Body of pancreas (tissue), 4 donors: ENCODE measurements at regions not wholly inside any gene's neighbourhood (a gene's known extent, or its start where the extent isn't known, plus 50 kb on each side); places are given as distances from the start of the nearest gene placed in this dataset.

Experiments
- ATAC-seq: fragments of 150-250 bp; one replicate; pipeline ENCODE4 v1.9.1; 2016
- DNase-seq, 4 donors: peaks; one replicate each; pipeline ENCODE4 v3.0.0-alpha.2; 2019
- H3K27ac ChIP-seq, 4 donors: fragments of 200-600 bp; sonication (generic); 1 replicate in 3 of 4; 2 replicates in 1 of 4; pipeline versions ENCODE4 v1.5.1 to v1.6.1; 2016 to 2019; ENCODE audit warnings: mild to moderate bottlenecking in 1 of 4, mixed read lengths in 1 of 4, moderate library complexity in 1 of 4
- H3K27me3 ChIP-seq, 2 donors: fragments of 200-600 bp; sonication (generic); one replicate each; pipeline ENCODE4 v1.6.0; 2016; ENCODE audit warnings: mild to moderate bottlenecking in 1 of 2
- H3K36me3 ChIP-seq, 2 donors: fragments of 200-600 bp; sonication (generic); replicated peaks in 1 of 2; 2 replicates each; pipeline ENCODE4 v1.5.1; 2016; ENCODE audit warnings: low read depth in 2 of 2; ENCODE audit not compliant: insufficient read depth in 1 of 2
- H3K4me1 ChIP-seq: fragments of 200-600 bp; sonication (generic); one replicate; pipeline ENCODE4 v1.6.0; 2016
- H3K4me3 ChIP-seq, 2 donors: fragments of 200-600 bp; sonication (generic); 1 replicate in 1 of 2; 2 replicates in 1 of 2; pipeline ENCODE4 v1.5.1; 2016 to 2019
- H3K9me3 ChIP-seq, 3 donors: fragments of 200-600 bp; sonication (generic); 1 replicate in 2 of 3; 2 replicates in 1 of 3; pipeline ENCODE4 v1.5.1; 2016
- POLR2A ChIP-seq, 3 donors: fragments of 450-650 bp; IDR thresholded peaks; one replicate each; pipeline ENCODE4 v1.6.1; 2016; ENCODE audit warnings: antibody characterized with exemption in 3 of 3, mild to moderate bottlenecking in 2 of 3
- WGBS, 2 donors: methylation state at CpG; one replicate each; pipeline ENCODE4 v1.1.5; 2017; 5-methylcytosine and 5-hydroxymethylcytosine counted together
- intact Hi-C: fragments of 100-400 bp; cut with DNase I; formaldehyde crosslinking; loops from one replicate; pipeline ENCODE4 v1.15.1; 2023
- TF ChIP-seq, protein P1 (sequence below), 7 experiments: fragments of 450-650 bp in 4 of 7; fragments of 200-600 bp in 3 of 7; sonication (generic) in 3 of 7; IDR thresholded peaks; one replicate each; pipeline ENCODE4 v1.5.1; 2016 to 2019; ENCODE audit warnings: antibody characterized with exemption in 7 of 7

DNA sequence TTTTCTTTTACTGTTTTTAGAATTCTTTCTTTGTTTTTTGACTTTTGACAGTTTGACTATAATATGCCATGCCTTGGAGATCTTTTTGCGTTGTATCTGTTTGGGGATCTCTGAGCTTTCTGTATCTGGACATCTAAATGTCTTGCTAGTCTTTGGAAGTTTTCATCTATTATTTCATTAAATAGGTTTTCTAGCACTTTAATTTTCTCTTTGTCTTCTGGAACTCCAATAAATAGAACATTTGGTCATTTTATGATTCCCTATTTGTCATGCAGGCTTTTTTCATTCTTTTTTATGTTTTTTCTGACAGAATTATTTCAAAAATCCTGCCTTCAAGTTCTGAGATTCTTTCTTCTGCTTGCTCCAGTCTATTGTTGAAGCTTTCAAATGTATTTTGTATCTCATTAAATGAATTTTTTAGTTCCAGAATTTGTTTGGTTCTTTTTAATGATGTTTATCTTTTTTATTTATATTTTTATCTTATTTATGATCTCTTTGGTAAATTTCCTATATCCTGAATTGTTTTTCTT is 201.4 kb downstream of the CHD9NB start:
- intact Hi-C loops: no loop called here
- DNase-seq (no peak), ATAC-seq (no peak)
- peaks cover 0 to 8% (median 0%) of the 10 kb centered on the region in 3 donors for H3K9me3 ChIP-seq
- no peak overlapping the region for H3K4me3 ChIP-seq
- H3K27ac ChIP-seq: no peak overlapping the region
- H3K36me3 ChIP-seq: no peaks in the 10 kb centered on the region
- no peak for TF ChIP-seq POLR2A (IDR thresholded peaks at IDR 0.05)
- TF ChIP-seq, protein P1, sequence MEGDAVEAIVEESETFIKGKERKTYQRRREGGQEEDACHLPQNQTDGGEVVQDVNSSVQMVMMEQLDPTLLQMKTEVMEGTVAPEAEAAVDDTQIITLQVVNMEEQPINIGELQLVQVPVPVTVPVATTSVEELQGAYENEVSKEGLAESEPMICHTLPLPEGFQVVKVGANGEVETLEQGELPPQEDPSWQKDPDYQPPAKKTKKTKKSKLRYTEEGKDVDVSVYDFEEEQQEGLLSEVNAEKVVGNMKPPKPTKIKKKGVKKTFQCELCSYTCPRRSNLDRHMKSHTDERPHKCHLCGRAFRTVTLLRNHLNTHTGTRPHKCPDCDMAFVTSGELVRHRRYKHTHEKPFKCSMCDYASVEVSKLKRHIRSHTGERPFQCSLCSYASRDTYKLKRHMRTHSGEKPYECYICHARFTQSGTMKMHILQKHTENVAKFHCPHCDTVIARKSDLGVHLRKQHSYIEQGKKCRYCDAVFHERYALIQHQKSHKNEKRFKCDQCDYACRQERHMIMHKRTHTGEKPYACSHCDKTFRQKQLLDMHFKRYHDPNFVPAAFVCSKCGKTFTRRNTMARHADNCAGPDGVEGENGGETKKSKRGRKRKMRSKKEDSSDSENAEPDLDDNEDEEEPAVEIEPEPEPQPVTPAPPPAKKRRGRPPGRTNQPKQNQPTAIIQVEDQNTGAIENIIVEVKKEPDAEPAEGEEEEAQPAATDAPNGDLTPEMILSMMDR (IDR thresholded peaks at IDR 0.05): no peak
- 0 to 89% methylated on average over 1 of the region's 1 CpG for WGBS, 2 donors
- no peaks in the 10 kb centered on the region for H3K27me3 ChIP-seq
- H3K4me1 ChIP-seq: no peaks in the 10 kb centered on the region

DNA sequence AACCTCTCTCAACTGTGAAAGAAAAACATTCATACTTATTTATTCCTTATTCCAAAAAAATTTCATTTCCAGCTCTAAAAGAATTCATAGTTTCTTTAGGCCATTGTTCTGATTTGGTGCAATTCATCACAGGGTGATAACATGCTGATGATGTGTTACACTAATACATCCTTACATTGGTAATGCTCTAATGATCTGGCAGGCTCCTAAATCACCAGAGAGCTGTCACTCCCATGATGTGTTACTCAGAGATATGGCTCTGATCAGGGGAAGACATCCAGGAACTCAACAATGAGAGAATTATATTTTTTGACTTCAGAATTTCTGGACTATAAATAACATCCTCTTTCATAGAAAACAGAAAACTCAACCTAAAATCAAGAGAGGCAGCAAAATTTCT is 209.3 kb downstream of the CHD9NB start:
- Histone ChIP-seq H3K27ac (no peak overlapping the region), H3K4me1 (no peaks in the 10 kb centered on the region), H3K9me3 (no peaks in the 10 kb centered on the region), H3K4me3 (no peak overlapping the region), H3K36me3 (no peaks in the 10 kb centered on the region), H3K27me3 (no peaks in the 10 kb centered on the region)
- ATAC-seq (no peak), DNase-seq (no peak)
- no peak for TF ChIP-seq POLR2A (IDR thresholded peaks at IDR 0.05)
- TF ChIP-seq, protein P1 (IDR thresholded peaks at IDR 0.05): no peak
- intact Hi-C loops: no loop called here

DNA sequence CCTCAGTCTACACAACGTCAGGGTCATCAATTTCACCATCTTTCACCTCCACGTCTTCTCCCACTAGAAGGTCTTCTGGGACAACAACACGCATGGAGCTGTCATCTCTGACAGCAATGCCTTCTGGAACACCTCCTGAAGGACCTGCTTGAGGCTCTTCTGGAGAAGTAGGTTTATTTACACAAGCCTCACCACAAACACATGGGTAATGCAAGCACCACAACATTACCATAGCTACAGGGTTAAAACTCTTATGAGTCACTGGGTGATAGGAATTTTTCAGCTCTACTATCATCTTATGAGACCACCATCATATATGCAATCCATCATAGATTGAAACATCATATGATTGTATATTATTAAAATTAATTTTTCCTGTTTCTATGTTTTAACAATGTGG is 215.4 kb downstream of the CHD9NB start:
- intact Hi-C loops: no loop called here
- no peak for TF ChIP-seq POLR2A (IDR thresholded peaks at IDR 0.05)
- TF ChIP-seq, protein P1 (IDR thresholded peaks at IDR 0.05): no peak
- Histone ChIP-seq H3K27me3 (no peaks in the 10 kb centered on the region), H3K27ac (no peak overlapping the region), H3K4me1 (no peaks in the 10 kb centered on the region), H3K36me3 (no peaks in the 10 kb centered on the region), H3K4me3 (no peak overlapping the region), H3K9me3 (no peaks in the 10 kb centered on the region)
- DNase-seq (no peak), ATAC-seq (no peak)
- WGBS, 2 donors: 42 to 49% methylated on average over 3 of the region's 3 CpGs

DNA sequence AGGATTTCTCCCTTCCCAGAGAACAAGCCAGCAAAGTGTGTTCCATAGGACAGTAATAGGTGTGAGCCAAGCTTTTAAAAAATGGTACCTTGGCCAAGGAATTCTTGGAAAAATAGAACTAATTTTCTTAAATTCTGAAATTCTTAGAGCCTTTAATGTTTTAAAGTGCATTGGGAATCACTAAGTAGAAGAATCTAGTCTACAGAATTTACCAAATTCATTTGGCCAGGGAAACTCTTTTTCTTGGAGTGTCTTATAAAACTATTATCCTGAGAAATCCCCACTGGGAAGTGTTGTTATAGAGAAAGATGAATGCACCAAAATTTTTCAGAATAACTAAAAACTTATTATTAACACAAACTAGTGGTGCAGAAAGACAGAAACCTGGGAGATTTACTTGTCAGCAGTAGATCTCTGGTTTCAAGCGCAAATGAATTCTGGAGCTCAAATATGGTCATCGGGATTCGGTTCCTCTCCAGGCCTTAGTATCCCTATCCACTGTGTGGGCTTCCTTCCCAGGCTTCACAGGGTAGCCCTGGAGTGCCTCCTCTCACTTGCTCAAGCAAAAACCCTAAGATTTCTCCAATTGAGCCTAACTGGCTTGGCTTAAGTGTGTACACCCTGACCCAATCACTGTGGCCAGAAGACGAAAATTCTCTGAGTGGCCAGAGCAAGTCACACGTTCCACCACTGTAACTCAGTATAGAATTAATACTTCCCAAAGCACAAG is 217.8 kb downstream of the CHD9NB start:
- intact Hi-C loops: no loop called here
- no peaks in the 10 kb centered on the region for H3K4me1 ChIP-seq
- no peak for ATAC-seq
- 73 to 78% methylated on average over 5 of the region's 5 CpGs for WGBS, 2 donors
- no peaks in the 10 kb centered on the region for H3K27me3 ChIP-seq
- no peaks in the 10 kb centered on the region for H3K36me3 ChIP-seq
- H3K27ac ChIP-seq: no peak overlapping the region
- TF ChIP-seq, protein P1 (IDR thresholded peaks at IDR 0.05): no peak
- TF ChIP-seq POLR2A (IDR thresholded peaks at IDR 0.05): no peak
- DNase-seq: no peak
- no peak overlapping the region for H3K4me3 ChIP-seq
- H3K9me3 ChIP-seq: no peaks in the 10 kb centered on the region

DNA sequence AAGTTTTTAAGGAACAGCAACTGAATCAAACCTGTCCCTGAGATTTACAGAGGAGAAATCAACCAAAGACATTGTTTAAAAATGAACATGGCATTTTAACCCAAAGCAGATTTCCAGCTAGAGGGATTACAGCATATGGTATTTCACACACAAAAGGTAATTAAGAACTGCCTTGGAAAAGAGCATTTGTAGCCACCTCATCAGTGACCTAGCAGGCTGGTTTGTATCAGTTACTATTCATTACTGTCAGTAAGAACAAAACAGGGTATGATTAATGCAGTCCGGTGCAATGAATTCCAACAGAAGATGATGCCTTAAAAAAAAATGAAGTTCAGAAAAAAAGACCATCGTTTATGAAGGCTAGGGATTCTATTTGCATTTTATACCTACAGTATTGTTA is 219.9 kb downstream of the CHD9NB start:
- DNase-seq: no peak
- H3K27me3 ChIP-seq: no peaks in the 10 kb centered on the region
- no peak for ATAC-seq
- H3K4me1 ChIP-seq: no peaks in the 10 kb centered on the region
- no peaks in the 10 kb centered on the region for H3K9me3 ChIP-seq
- no peaks in the 10 kb centered on the region for H3K36me3 ChIP-seq
- 37 to 38% methylated on average over 2 of the region's 2 CpGs for WGBS, 2 donors
- no peak overlapping the region for H3K4me3 ChIP-seq
- no peak for TF ChIP-seq POLR2A (IDR thresholded peaks at IDR 0.05)
- TF ChIP-seq, protein P1 (IDR thresholded peaks at IDR 0.05): no peak
- intact Hi-C loops: no loop called here
- H3K27ac ChIP-seq: no peak overlapping the region
